ENCODE measurements at regions not wholly inside any gene's neighbourhood (a gene's known extent, or its start where the extent isn't known, plus 50 kb on each side); places are given as distances from the start of the nearest gene placed in this dataset.

DNA sequence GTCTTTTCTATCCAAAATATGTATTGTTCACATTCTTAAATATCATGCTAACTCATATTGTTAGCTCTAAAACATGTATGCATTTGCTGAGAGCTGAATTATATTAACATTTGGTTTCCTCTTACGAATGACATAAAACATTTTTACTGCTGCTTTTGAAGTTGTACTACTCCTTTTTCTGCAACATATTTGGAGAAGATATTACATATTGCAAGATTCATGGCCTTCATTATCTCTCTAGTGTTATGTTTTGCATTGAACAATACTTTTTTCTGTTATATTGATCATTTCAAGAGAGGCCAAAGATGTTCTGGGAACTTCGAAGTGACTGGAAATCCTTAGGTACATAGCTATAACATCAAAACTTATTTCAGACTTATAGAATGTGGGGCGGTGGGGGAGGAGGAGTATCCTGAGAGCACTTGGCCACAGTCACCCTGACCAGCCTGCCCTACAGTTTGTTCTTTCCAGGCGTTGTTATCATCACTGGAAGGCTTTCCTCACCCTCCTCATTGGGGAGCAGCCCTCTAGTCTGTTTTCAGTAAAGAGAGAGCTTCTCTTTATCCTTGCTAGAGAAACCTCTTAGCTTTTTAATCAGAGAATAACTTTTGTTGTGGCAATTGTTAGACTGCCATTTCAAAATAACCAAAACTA, 868.6 kb downstream of the OTOL1 start:
- H2AFZ ChIP-seq (ENCODE audit: low read length) = no peak overlapping the region
- TF ChIP-seq, protein P1, sequence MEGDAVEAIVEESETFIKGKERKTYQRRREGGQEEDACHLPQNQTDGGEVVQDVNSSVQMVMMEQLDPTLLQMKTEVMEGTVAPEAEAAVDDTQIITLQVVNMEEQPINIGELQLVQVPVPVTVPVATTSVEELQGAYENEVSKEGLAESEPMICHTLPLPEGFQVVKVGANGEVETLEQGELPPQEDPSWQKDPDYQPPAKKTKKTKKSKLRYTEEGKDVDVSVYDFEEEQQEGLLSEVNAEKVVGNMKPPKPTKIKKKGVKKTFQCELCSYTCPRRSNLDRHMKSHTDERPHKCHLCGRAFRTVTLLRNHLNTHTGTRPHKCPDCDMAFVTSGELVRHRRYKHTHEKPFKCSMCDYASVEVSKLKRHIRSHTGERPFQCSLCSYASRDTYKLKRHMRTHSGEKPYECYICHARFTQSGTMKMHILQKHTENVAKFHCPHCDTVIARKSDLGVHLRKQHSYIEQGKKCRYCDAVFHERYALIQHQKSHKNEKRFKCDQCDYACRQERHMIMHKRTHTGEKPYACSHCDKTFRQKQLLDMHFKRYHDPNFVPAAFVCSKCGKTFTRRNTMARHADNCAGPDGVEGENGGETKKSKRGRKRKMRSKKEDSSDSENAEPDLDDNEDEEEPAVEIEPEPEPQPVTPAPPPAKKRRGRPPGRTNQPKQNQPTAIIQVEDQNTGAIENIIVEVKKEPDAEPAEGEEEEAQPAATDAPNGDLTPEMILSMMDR (conservative IDR thresholded peaks at IDR 0.05 in 1 of 2, IDR thresholded peaks at IDR 0.05 in 1 of 2; ENCODE audit: low read depth in 1 of 2, low read length in 2 of 2) = no peak
- no peak for TF ChIP-seq EZH2 (IDR thresholded peaks at IDR 0.05; ENCODE audit: low read length, missing control alignments)
- H3K9ac ChIP-seq (ENCODE audit: insufficient read depth, low read length) = no peak overlapping the region
- no peaks in the 10 kb centered on the region for H3K9me3 ChIP-seq (ENCODE audit: control insufficient read depth, insufficient read depth, low read depth, low read length)
- no peaks in the 10 kb centered on the region for H3K79me2 ChIP-seq (ENCODE audit: control insufficient read depth, insufficient read depth, low read length)
- H3K27me3 ChIP-seq (ENCODE audit: control insufficient read depth, insufficient read depth, low read length) = no peaks in the 10 kb centered on the region
- no peak overlapping the region for H3K4me3 ChIP-seq (replicated peaks in 1 of 4; ENCODE audit: control extremely low read depth in 1 of 4, insufficient read depth in 1 of 4, low read depth in 3 of 4, low read length in 4 of 4)
- peaks cover 2% of the 10 kb centered on the region for H3K4me1 ChIP-seq (ENCODE audit: control insufficient read depth, extremely low read depth, insufficient read depth, low read length)
- H4K20me1 ChIP-seq (ENCODE audit: control insufficient read depth, extremely low read depth, insufficient read depth, low read length) = no peaks in the 10 kb centered on the region
- H3K4me2 ChIP-seq (ENCODE audit: extremely low read depth, insufficient read depth, low read length) = no peak overlapping the region
- no peaks in the 10 kb centered on the region for H3K36me3 ChIP-seq (ENCODE audit: control insufficient read depth, insufficient read depth, low read length)
- no peak for DNase-seq (ENCODE audit: low read depth in 2 of 2)
- no peak overlapping the region for H3K27ac ChIP-seq (ENCODE audit: insufficient read depth, low read length)

DNA sequence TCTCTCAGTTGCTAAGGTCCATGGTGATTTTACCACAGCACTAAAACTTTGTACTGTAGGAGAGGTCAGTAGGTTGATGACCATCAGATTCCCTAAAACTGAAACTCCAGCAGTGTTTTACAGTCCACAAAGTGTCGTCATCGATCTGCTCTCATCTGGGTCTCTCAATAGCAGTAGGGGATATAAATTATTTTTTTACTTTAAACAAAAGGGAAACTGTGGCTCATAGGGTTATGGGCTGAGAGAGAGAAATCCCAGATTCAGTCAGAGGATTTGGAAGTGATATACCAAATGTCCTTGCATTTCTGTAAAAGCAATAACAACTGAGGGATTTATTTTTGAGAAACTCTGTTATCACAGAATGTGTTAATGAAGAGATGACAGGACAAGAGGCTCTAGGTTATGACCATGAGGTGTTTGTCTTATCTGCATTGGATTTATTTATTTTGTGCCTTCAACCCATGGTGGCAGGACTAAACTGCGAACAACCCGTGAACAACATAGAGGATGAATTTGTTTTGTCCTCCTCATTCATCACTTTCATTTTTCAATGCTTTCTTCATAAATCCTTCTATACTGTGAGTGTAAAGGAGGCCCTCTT, 869.7 kb downstream of the OTOL1 start:
- peaks cover 2% of the 10 kb centered on the region for H3K4me1 ChIP-seq (ENCODE audit: control insufficient read depth, extremely low read depth, insufficient read depth, low read length)
- no peaks in the 10 kb centered on the region for H3K27me3 ChIP-seq (ENCODE audit: control insufficient read depth, insufficient read depth, low read length)
- H3K36me3 ChIP-seq (ENCODE audit: control insufficient read depth, insufficient read depth, low read length) = no peaks in the 10 kb centered on the region
- H3K9ac ChIP-seq (ENCODE audit: insufficient read depth, low read length) = no peak overlapping the region
- H3K4me2 ChIP-seq (ENCODE audit: extremely low read depth, insufficient read depth, low read length) = peak overlapping the region; percentile 38
- DNase-seq (ENCODE audit: low read depth in 2 of 2) = peak in 1 of 2 donors; percentile 25
- no peak overlapping the region for H2AFZ ChIP-seq (ENCODE audit: low read length)
- no peaks in the 10 kb centered on the region for H3K79me2 ChIP-seq (ENCODE audit: control insufficient read depth, insufficient read depth, low read length)
- peak overlapping the region in 1 of 4 experiments; percentile 1 for H3K4me3 ChIP-seq (replicated peaks in 1 of 4; ENCODE audit: control extremely low read depth in 1 of 4, insufficient read depth in 1 of 4, low read depth in 3 of 4, low read length in 4 of 4)
- H3K9me3 ChIP-seq (ENCODE audit: control insufficient read depth, insufficient read depth, low read depth, low read length) = no peaks in the 10 kb centered on the region
- no peak overlapping the region for H3K27ac ChIP-seq (ENCODE audit: insufficient read depth, low read length)
- no peaks in the 10 kb centered on the region for H4K20me1 ChIP-seq (ENCODE audit: control insufficient read depth, extremely low read depth, insufficient read depth, low read length)
- TF ChIP-seq, protein P1 (conservative IDR thresholded peaks at IDR 0.05 in 1 of 2, IDR thresholded peaks at IDR 0.05 in 1 of 2; ENCODE audit: low read depth in 1 of 2, low read length in 2 of 2) = no peak
- TF ChIP-seq EZH2 (IDR thresholded peaks at IDR 0.05; ENCODE audit: low read length, missing control alignments) = no peak

DNA sequence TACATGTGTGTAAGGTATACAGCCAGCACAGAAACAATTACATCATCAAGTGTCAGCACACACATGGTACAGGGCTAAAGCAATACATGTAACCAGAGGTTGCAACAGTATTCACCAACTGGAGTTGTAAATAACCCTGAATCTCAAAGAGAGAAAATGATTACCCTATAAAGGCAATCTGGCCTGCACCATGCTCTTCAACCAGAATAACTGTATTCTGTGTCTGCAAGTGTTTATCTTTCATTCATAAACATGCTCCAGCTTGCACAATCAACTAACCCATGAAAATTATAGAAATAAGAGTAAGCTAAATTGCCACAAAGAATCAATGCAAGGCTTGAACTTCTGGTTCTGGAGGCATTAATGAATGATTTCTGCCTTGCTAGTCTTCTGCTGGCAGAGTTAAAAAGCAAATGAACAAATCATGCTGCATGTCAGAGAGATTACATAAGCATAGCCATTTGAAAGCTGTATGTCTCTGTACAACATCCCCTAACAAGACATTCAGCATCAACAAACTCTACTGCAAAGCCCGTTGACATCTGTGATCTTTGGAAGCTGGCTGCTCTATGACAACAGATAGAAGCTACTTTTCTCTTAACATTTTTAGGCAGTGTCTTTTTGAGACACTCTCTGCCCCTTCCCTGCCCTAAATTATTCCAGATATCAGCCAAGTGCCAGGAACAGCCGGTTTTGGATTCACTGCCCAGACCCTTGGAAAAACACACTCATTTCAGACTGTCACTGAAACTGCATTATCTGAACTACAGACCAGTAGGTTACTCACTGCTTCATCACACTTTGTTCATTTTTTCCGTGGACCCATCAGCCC, 871.0 kb downstream of the OTOL1 start:
- Histone ChIP-seq H3K9me3 (ENCODE audit: control insufficient read depth, insufficient read depth, low read depth, low read length) (no peaks in the 10 kb centered on the region), H3K4me1 (ENCODE audit: control insufficient read depth, extremely low read depth, insufficient read depth, low read length) (peaks cover 2% of the 10 kb centered on the region), H3K36me3 (ENCODE audit: control insufficient read depth, insufficient read depth, low read length) (no peaks in the 10 kb centered on the region), H2AFZ (ENCODE audit: low read length) (no peak overlapping the region), H3K4me3 (replicated peaks in 1 of 4; ENCODE audit: control extremely low read depth in 1 of 4, insufficient read depth in 1 of 4, low read depth in 3 of 4, low read length in 4 of 4) (no peak overlapping the region), H3K79me2 (ENCODE audit: control insufficient read depth, insufficient read depth, low read length) (no peaks in the 10 kb centered on the region), H3K4me2 (ENCODE audit: extremely low read depth, insufficient read depth, low read length) (no peak overlapping the region), H3K27me3 (ENCODE audit: control insufficient read depth, insufficient read depth, low read length) (no peaks in the 10 kb centered on the region), H3K9ac (ENCODE audit: insufficient read depth, low read length) (no peak overlapping the region), H4K20me1 (ENCODE audit: control insufficient read depth, extremely low read depth, insufficient read depth, low read length) (no peaks in the 10 kb centered on the region), H3K27ac (ENCODE audit: insufficient read depth, low read length) (no peak overlapping the region)
- no peak for TF ChIP-seq EZH2 (IDR thresholded peaks at IDR 0.05; ENCODE audit: low read length, missing control alignments)
- TF ChIP-seq, protein P1 (conservative IDR thresholded peaks at IDR 0.05 in 1 of 2, IDR thresholded peaks at IDR 0.05 in 1 of 2; ENCODE audit: low read depth in 1 of 2, low read length in 2 of 2) = no peak
- DNase-seq (ENCODE audit: low read depth in 2 of 2) = peak in 1 of 2 donors; percentile 82
